ENCODE measurements at regions not wholly inside any gene's neighbourhood (a gene's known extent, or its start where the extent isn't known, plus 50 kb on each side); places are given as distances from the start of the nearest gene placed in this dataset.

- DNase-seq (ENCODE audit: low spot score): no peak
Measured at GRCh38 chr10:44854693-44855350, 56.3 kb upstream of the TMEM72 start.

- DNase-seq (ENCODE audit: low spot score): no peak
Measured at GRCh38 chr10:44856696-44857095, 54.4 kb upstream of the TMEM72 start.

- DNase-seq (ENCODE audit: low spot score): peak; percentile 73
Measured at GRCh38 chr10:44857363-44858016, 53.6 kb upstream of the TMEM72 start.

GRCh38 chr10:44858017-44858371, 53.1 kb upstream of the TMEM72 start:
- DNase-seq (ENCODE audit: low spot score): no peak

- no peak for DNase-seq (ENCODE audit: low spot score)
Measured at GRCh38 chr10:44858988-44859387, 52.1 kb upstream of the TMEM72 start.

- DNase-seq (ENCODE audit: low spot score): no peak
Measured at GRCh38 chr10:44859546-44860285, 51.4 kb upstream of the TMEM72 start.

- DNase-seq (ENCODE audit: low spot score): no peak
Measured at GRCh38 chr10:44860811-44861736, 50.1 kb upstream of the TMEM72 start.

Measured in germinal center (tissue), 1 donor.